Tibial nerve (tissue), 4 donors: ENCODE measurements at regions not wholly inside any gene's neighbourhood (a gene's known extent, or its start where the extent isn't known, plus 50 kb on each side); places are given as distances from the start of the nearest gene placed in this dataset.

Source experiments
- CTCF ChIP-seq, 5 experiments: fragments of 200-600 bp in 3 of 5; fragments of 450-650 bp in 2 of 5; sonication (generic) in 3 of 5; IDR thresholded peaks; one replicate each; pipeline ENCODE4 v1.5.1; 2016 to 2019; ENCODE audit warnings: antibody characterized with exemption in 5 of 5, mild to moderate bottlenecking in 3 of 5, moderate library complexity in 2 of 5
- EP300 ChIP-seq, 2 donors: sonication (generic); formaldehyde crosslinking; IDR thresholded peaks; one replicate each; pipeline ENCODE4 v1.6.1; 2017; ENCODE audit warnings: antibody characterized with exemption in 2 of 2, mild to moderate bottlenecking in 1 of 2
- POLR2A ChIP-seq, 2 donors: fragments of 450-650 bp; IDR thresholded peaks; one replicate each; pipeline ENCODE4 v1.6.1; 2017; ENCODE audit warnings: antibody characterized with exemption in 2 of 2, mild to moderate bottlenecking in 2 of 2, moderate library complexity in 2 of 2

- TF ChIP-seq CTCF (IDR thresholded peaks at IDR 0.05) (no peak), EP300 (IDR thresholded peaks at IDR 0.05) (no peak), POLR2A (IDR thresholded peaks at IDR 0.05) (no peak)
These were observed 222.0 kb upstream of the ARGLU1 start for GRCh38 chr13:106789911-106790310.
